NOMO-1 (cell line): ENCODE measurements at regions not wholly inside any gene's neighbourhood (a gene's known extent, or its start where the extent isn't known, plus 50 kb on each side); places are given as distances from the start of the nearest gene placed in this dataset.
"Not testable (repeated sequence)": the region's sequence is repeated elsewhere in the genome, so short reads cannot be mapped to it uniquely, and the experiment has no call there.

ENCODE experiments used
- DNase-seq, 2 experiments: peaks; one replicate each; lab custom pipeline; 2025; ENCODE audit not compliant: unreplicated experiment in 2 of 2; lab: John Stamatoyannopoulos, UW

- no peak for DNase-seq
Observed at GRCh38 chr7:68821846-68822245, 776.4 kb upstream of the AUTS2 start.

- DNase-seq = no peak
Observed at GRCh38 chr7:68823996-68824780, 774.1 kb upstream of the AUTS2 start.

GRCh38 chr7:68828575-68828974 lies 769.7 kb upstream of the AUTS2 start:
- DNase-seq = no peak

GRCh38 chr7:68833422-68833821 lies 764.9 kb upstream of the AUTS2 start:
- DNase-seq = no peak

- DNase-seq = no peak
Observed at GRCh38 chr7:68839014-68839413, 759.3 kb upstream of the AUTS2 start.

GRCh38 chr7:68840991-68841390 lies 757.3 kb upstream of the AUTS2 start:
- no peak for DNase-seq

- not testable (repeated sequence) for DNase-seq
Observed at GRCh38 chr7:68843985-68844384, 754.3 kb upstream of the AUTS2 start.

GRCh38 chr7:68846811-68847325 lies 751.4 kb upstream of the AUTS2 start:
- no peak for DNase-seq

GRCh38 chr7:68853254-68853653 lies 745.0 kb upstream of the AUTS2 start:
- no peak for DNase-seq

- DNase-seq = no peak
Observed at GRCh38 chr7:68857571-68857970, 740.7 kb upstream of the AUTS2 start.

- DNase-seq = no peak
Observed at GRCh38 chr7:68858497-68858896, 739.8 kb upstream of the AUTS2 start.

GRCh38 chr7:68861171-68861570 lies 737.1 kb upstream of the AUTS2 start:
- no peak for DNase-seq

GRCh38 chr7:68862261-68862660 lies 736.0 kb upstream of the AUTS2 start:
- DNase-seq = no peak

- no peak for DNase-seq
Observed at GRCh38 chr7:68862736-68863135, 735.5 kb upstream of the AUTS2 start.

- DNase-seq = no peak
Observed at GRCh38 chr7:68865351-68866199, 732.7 kb upstream of the AUTS2 start.

GRCh38 chr7:68866200-68866570 lies 732.1 kb upstream of the AUTS2 start:
- no peak for DNase-seq

- DNase-seq = not testable (repeated sequence)
Observed at GRCh38 chr7:68866721-68867120, 731.6 kb upstream of the AUTS2 start.

- no peak for DNase-seq
Observed at GRCh38 chr7:68868978-68869377, 729.3 kb upstream of the AUTS2 start.

- no peak for DNase-seq
Observed at GRCh38 chr7:68873616-68874015, 724.7 kb upstream of the AUTS2 start.

GRCh38 chr7:68875857-68876256 lies 722.4 kb upstream of the AUTS2 start:
- DNase-seq = no peak

GRCh38 chr7:68887116-68887515 lies 711.2 kb upstream of the AUTS2 start:
- DNase-seq = not testable (repeated sequence)

- DNase-seq = peak in 1 of 2 experiments; percentile 46
Observed at GRCh38 chr7:68888971-68889385, 709.3 kb upstream of the AUTS2 start.
